ENCODE measurements at regions not wholly inside any gene's neighbourhood (a gene's known extent, or its start where the extent isn't known, plus 50 kb on each side); places are given as distances from the start of the nearest gene placed in this dataset.

DNA sequence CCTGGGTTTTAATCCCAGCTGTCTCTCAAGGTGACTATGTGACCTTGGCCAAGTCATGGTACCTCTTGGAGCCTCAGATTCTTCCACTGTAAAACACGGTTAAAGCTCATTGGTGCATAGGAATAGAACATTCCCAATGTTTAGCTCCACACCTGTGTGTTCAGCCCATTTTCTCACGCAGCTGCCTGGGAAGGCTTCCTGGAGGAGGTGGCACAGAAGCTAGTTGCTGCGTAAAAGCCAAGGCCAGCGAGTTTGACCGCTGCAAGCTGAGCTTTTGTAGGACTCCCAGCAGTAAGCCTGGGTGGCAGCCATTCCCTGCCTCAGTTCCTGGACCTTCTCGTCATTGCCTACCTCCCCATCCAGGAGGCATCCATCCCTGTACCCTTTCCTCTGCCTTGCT, 326.6 kb downstream of the RPS24 start:
- TF ChIP-seq, protein P1, sequence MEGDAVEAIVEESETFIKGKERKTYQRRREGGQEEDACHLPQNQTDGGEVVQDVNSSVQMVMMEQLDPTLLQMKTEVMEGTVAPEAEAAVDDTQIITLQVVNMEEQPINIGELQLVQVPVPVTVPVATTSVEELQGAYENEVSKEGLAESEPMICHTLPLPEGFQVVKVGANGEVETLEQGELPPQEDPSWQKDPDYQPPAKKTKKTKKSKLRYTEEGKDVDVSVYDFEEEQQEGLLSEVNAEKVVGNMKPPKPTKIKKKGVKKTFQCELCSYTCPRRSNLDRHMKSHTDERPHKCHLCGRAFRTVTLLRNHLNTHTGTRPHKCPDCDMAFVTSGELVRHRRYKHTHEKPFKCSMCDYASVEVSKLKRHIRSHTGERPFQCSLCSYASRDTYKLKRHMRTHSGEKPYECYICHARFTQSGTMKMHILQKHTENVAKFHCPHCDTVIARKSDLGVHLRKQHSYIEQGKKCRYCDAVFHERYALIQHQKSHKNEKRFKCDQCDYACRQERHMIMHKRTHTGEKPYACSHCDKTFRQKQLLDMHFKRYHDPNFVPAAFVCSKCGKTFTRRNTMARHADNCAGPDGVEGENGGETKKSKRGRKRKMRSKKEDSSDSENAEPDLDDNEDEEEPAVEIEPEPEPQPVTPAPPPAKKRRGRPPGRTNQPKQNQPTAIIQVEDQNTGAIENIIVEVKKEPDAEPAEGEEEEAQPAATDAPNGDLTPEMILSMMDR (conservative IDR thresholded peaks at IDR 0.05) = no peak
- no peak for TF ChIP-seq EZH2 (IDR thresholded peaks at IDR 0.05; ENCODE audit: low read depth)

Measured in PC-9 (cell line).